Lower lobe of right lung (tissue), 2 donors: ENCODE measurements at regions not wholly inside any gene's neighbourhood (a gene's known extent, or its start where the extent isn't known, plus 50 kb on each side); places are given as distances from the start of the nearest gene placed in this dataset.

Source experiments
- ATAC-seq, 2 donors: fragments of 200-7000 bp; cut with Tn5 transposase; one replicate each; pipeline ENCODE4 v1.9.1; 2020 to 2022; ENCODE audit warnings: mild to moderate bottlenecking in 2 of 2, moderate library complexity in 2 of 2
- DNase-seq: peaks from one replicate; pipeline ENCODE4 v3.0.0-alpha.2; 2020
- H3K27ac ChIP-seq: fragments of 200-600 bp; one replicate; pipeline ENCODE4 v1.8.0; 2022
- H3K27me3 ChIP-seq: fragments of 200-600 bp; one replicate; pipeline ENCODE4 v1.8.0; 2022; ENCODE audit warnings: low read depth
- H3K36me3 ChIP-seq: fragments of 200-600 bp; one replicate; pipeline ENCODE4 v1.8.0; 2022; ENCODE audit warnings: mild to moderate bottlenecking
- H3K4me1 ChIP-seq: fragments of 200-600 bp; one replicate; pipeline ENCODE4 v1.8.0; 2022
- H3K4me3 ChIP-seq: fragments of 200-600 bp; one replicate; pipeline ENCODE4 v1.8.0; 2022; ENCODE audit warnings: mild to moderate bottlenecking
- H3K9me3 ChIP-seq: fragments of 200-600 bp; one replicate; pipeline ENCODE4 v1.8.0; 2022
- intact Hi-C: fragments of 100-400 bp; cut with DNase I; formaldehyde crosslinking; loops from one replicate; pipeline ENCODE4 v1.11.0; 2022
- TF ChIP-seq, protein P1 (sequence below): fragments of 200-600 bp; IDR thresholded peaks from one replicate; pipeline ENCODE4 v1.8.0; 2022; ENCODE audit warnings: antibody characterized with exemption, mild to moderate bottlenecking
- donor health status: DM: no; HTN: yes; CAD: no; lungs with severe emphysema.

DNA sequence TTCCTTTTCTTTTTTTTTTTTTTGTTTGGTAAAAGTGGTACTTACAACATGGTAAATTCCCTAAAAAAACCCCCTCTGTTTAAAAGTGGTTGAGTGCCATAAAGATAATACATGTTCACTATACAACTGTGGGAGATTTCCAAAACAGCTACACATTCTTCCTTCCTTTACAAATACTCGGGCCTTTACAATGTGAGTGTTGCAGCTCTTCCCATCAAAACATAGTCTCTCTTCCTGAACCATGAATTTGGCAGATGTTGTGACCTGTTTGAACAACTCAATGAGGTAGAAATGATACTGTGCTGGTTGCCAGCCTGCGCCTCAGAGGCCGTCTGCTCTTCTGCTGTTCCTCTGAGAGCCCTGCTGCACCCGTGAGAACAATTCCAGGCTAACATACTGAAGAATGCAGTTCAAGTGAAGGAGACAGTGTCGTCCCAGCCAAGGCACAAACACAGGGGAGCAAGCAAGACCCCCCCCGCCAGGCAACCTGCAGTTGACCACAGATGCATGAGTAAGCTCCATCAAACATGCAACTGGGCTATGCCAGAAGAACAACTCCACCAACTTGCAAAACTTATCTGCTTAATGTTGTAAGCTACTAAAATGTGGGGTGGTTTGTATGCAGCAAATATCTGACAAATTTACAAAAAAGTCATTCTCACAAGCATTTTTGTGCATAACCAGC, 645.0 kb downstream of the PCDH7 start:
- no peak overlapping the region for H3K27ac ChIP-seq
- intact Hi-C loops, result no loop called here
- ATAC-seq (no peak), DNase-seq (no peak)
- H3K4me3 ChIP-seq, result no peak overlapping the region
- no peaks in the 10 kb centered on the region for H3K27me3 ChIP-seq
- TF ChIP-seq, protein P1, sequence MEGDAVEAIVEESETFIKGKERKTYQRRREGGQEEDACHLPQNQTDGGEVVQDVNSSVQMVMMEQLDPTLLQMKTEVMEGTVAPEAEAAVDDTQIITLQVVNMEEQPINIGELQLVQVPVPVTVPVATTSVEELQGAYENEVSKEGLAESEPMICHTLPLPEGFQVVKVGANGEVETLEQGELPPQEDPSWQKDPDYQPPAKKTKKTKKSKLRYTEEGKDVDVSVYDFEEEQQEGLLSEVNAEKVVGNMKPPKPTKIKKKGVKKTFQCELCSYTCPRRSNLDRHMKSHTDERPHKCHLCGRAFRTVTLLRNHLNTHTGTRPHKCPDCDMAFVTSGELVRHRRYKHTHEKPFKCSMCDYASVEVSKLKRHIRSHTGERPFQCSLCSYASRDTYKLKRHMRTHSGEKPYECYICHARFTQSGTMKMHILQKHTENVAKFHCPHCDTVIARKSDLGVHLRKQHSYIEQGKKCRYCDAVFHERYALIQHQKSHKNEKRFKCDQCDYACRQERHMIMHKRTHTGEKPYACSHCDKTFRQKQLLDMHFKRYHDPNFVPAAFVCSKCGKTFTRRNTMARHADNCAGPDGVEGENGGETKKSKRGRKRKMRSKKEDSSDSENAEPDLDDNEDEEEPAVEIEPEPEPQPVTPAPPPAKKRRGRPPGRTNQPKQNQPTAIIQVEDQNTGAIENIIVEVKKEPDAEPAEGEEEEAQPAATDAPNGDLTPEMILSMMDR, result no peak
- no peaks in the 10 kb centered on the region for H3K4me1 ChIP-seq
- no peaks in the 10 kb centered on the region for H3K36me3 ChIP-seq
- H3K9me3 ChIP-seq, result no peaks in the 10 kb centered on the region

DNA sequence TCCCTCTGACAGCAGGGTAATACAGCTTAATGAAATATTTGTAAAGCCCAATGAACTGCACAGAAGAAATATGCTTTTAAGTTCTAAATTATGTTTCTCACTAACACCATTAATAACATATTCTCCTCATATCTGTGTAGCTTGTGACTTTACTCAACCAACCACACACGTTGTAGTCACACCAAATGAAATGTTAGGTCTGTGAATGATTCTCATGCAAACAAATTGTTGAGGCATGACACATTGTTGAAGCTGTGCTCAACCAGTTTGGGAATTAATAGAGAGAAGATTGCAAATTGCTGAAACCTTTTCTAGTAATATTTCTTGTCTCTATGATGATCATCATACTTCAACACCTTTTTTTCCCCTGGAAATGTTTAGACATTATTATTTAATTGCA, 645.9 kb downstream of the PCDH7 start:
- Histone ChIP-seq H3K4me3 (no peak overlapping the region), H3K4me1 (no peaks in the 10 kb centered on the region), H3K27me3 (no peaks in the 10 kb centered on the region), H3K36me3 (no peaks in the 10 kb centered on the region), H3K27ac (no peak overlapping the region), H3K9me3 (no peaks in the 10 kb centered on the region)
- TF ChIP-seq, protein P1, result no peak
- intact Hi-C loops, result no loop called here
- ATAC-seq, result no peak
- DNase-seq, result no peak

DNA sequence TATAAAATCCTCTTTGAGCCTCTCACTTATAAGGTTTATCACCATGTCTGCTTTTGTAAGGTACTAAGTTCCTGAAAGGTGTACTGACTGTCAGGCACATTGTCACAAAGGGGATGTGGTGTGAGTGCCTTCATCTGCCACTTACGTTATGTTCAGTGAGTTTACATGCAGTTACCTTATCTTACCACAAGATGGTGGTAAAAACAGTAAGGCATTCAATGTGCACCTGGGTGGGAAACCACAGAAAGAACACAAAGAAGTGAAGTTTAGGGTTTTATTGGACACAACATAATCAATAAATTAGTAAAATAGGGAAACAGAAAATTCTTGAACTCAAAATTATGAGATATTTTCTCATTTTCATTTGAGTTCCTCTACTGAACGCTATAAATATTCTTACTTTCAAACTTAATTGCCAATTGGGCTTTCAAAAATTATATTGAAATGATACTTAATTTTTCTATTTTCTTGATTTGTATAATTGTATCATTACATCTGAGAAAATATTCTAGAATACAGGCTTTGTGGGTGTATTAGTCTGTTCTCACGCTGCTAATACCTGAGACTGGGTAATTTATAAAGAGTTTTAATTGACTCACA, 650.8 kb downstream of the PCDH7 start:
- DNase-seq (no peak), ATAC-seq (peak in 1 of 2 donors; percentile 54)
- TF ChIP-seq, protein P1, result peak; percentile 68
- no peaks in the 10 kb centered on the region for H3K27me3 ChIP-seq
- no peak overlapping the region for H3K4me3 ChIP-seq
- no peaks in the 10 kb centered on the region for H3K4me1 ChIP-seq
- H3K27ac ChIP-seq, result no peak overlapping the region
- H3K9me3 ChIP-seq, result no peaks in the 10 kb centered on the region
- no peaks in the 10 kb centered on the region for H3K36me3 ChIP-seq
- intact Hi-C loops, result no loop called here

DNA sequence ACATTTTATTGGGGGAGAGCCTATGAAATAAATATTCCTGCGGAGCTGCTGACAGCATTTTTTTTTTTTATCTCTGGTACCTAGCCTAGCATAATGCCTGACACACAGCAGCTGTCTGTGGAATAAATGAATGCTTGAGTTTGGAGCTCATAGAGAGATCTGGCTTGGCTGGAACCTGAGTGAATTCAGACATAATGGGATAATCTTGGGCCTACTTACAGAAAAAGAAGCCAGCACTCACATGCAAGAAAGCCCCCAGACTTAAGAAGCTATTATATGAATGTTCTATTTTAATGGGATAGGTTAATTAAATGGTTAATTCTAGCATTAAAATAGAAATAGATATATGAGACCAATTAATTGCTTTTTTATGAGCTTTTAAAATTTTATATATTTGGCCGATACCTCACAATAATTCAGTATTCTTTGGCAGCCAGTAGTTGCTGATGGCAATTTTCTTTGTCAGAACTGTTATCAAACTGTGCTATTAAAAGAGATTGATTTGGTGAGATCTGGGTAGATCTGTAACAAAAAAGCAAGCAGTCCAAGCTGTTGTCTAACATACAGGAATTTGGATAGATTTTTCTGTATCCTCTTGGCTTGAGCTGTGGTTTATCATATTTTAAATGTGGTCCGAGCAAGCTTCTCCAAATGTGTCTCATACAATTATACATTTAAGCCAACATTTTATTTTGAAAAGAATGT, 654.2 kb downstream of the PCDH7 start:
- no peaks in the 10 kb centered on the region for H3K27me3 ChIP-seq
- TF ChIP-seq, protein P1, result no peak
- no peak for DNase-seq
- no peaks in the 10 kb centered on the region for H3K36me3 ChIP-seq
- no peak for ATAC-seq
- no peaks in the 10 kb centered on the region for H3K4me1 ChIP-seq
- no peak overlapping the region for H3K27ac ChIP-seq
- intact Hi-C loops, result no loop called here
- no peaks in the 10 kb centered on the region for H3K9me3 ChIP-seq
- H3K4me3 ChIP-seq, result no peak overlapping the region

DNA sequence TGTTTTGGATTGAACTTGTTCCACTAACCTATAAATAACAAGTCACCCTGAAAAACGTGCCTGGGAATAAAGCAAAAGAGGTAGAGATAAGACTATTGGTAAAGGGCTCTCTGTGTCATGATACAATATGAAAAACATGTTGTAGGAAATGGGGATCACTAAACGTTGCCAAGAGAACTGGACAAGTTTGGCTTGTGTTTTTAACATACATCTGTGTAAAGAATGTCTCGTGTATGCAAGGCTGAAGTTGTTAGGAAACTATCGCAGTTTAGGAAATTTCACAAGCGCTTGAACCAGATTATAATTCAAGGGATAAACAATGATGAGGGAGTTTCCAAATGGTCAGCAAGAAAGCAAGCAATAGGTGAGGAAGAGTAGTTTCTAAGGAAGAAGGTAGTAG, 655.8 kb downstream of the PCDH7 start:
- Histone ChIP-seq H3K9me3 (no peaks in the 10 kb centered on the region), H3K36me3 (no peaks in the 10 kb centered on the region), H3K4me1 (no peaks in the 10 kb centered on the region), H3K27ac (no peak overlapping the region), H3K4me3 (no peak overlapping the region), H3K27me3 (no peaks in the 10 kb centered on the region)
- no peak for DNase-seq
- intact Hi-C loops, result no loop called here
- TF ChIP-seq, protein P1, result no peak
- ATAC-seq, result no peak
